K562 (cell line): ENCODE measurements at regions not wholly inside any gene's neighbourhood (a gene's known extent, or its start where the extent isn't known, plus 50 kb on each side); places are given as distances from the start of the nearest gene placed in this dataset.
A peak's percentile ranks its signal among the peaks of the same experiment; 100 is the strongest.

Experiments
- CHD7 ChIP-seq: fragments of 200-600 bp; sonication (generic); IDR thresholded peaks from one replicate; pipeline ENCODE4 v1.6.1; 2012; ENCODE audit warnings: mild to moderate bottlenecking, low read depth, low read length, inconsistent platforms
- CTBP1 ChIP-seq: fragments of 450-650 bp; IDR thresholded peaks from 2 replicates; pipeline ENCODE4 v1.6.1; 2016; ENCODE audit warnings: borderline replicate concordance
- ELF1 ChIP-seq: fragments of 200-800 bp; sonication (Bioruptor generic); IDR thresholded peaks from 2 replicates; pipeline ENCODE4 v1.6.1; 2016; ENCODE audit warnings: missing genetic modification characterization, missing compliant biosample characterization
- KLF13 ChIP-seq: fragments of 450-650 bp; IDR thresholded peaks from 2 replicates; pipeline ENCODE4 v1.6.1; 2016; ENCODE audit warnings: missing genetic modification characterization, low read depth, mild to moderate bottlenecking, missing compliant biosample characterization, moderate library complexity, borderline replicate concordance
- MED1 ChIP-seq: sonication (generic); formaldehyde crosslinking; IDR thresholded peaks from 2 replicates; pipeline ENCODE4 v1.8.1; 2023; ENCODE audit warnings: missing genetic modification reagents, borderline replicate concordance
- NFIX ChIP-seq: fragments of 250-450 bp; sonication (Bioruptor Pico); IDR thresholded peaks from 2 replicates; pipeline ENCODE4 v1.4.0; 2020; ENCODE audit warnings: low read depth, mild to moderate bottlenecking, moderate library complexity
- POLR3A ChIP-seq: IDR thresholded peaks from 2 replicates; pipeline ENCODE4 v1.6.1; 2011; ENCODE audit warnings: borderline replicate concordance, mild to moderate bottlenecking, moderate library complexity; ENCODE audit not compliant: insufficient read length, insufficient read depth; ENCODE audit errors: extremely low read depth
- SP1 ChIP-seq: sonication (generic); formaldehyde crosslinking; IDR thresholded peaks from 2 replicates; pipeline ENCODE4 v1.8.1; 2022; ENCODE audit warnings: mild to moderate bottlenecking, missing genetic modification reagents
- TAL1 ChIP-seq: fragments of 450-650 bp; IDR thresholded peaks from 2 replicates; pipeline ENCODE4 v1.6.1; 2016; ENCODE audit warnings: mild to moderate bottlenecking
- TOE1 ChIP-seq, 2 experiments: fragments of 450-650 bp in 1 of 2; sonication (generic) in 1 of 2; formaldehyde crosslinking in 1 of 2; IDR thresholded peaks; 2 replicates each; pipeline versions ENCODE4 v1.7.1 to v1.8.0; 2016 to 2022; ENCODE audit warnings: borderline replicate concordance in 2 of 2, mild to moderate bottlenecking in 2 of 2, antibody characterized with exemption in 1 of 2, inconsistent platforms in 1 of 2, low read depth in 1 of 2, missing genetic modification reagents in 1 of 2, moderate library complexity in 1 of 2
- ZBED1 ChIP-seq: IDR thresholded peaks from 2 replicates; pipeline ENCODE4 v1.6.1; 2014
- ZBTB34 ChIP-seq: fragments of 250-450 bp; sonication (Bioruptor Pico); IDR thresholded peaks from 2 replicates; pipeline ENCODE4 v1.8.0; 2021; ENCODE audit warnings: mild to moderate bottlenecking, moderate library complexity
- ZNF134 ChIP-seq: fragments of 250-450 bp; sonication (Bioruptor Pico); conservative IDR thresholded peaks from 2 replicates; pipeline ENCODE4 v1.4.0; 2020
- ZNF146 ChIP-seq: IDR thresholded peaks from one replicate; pipeline ENCODE4 v1.6.1; 2018; ENCODE audit warnings: missing compliant biosample characterization; ENCODE audit not compliant: unreplicated experiment
- ZNF830 ChIP-seq: fragments of 250-450 bp; sonication (Bioruptor Pico); IDR thresholded peaks from 2 replicates; pipeline ENCODE4 v1.5.0; 2021; ENCODE audit warnings: mild to moderate bottlenecking

- TF ChIP-seq CHD7 (no peak), POLR3A (no peak), ZNF134 (CRISPR knock-in tag) (no peak), CTBP1 (no peak; the same call in 1 of the 2 replicates), TOE1 (IDR thresholded peaks at IDR 0.05; ENCODE audit: borderline replicate concordance) (no peak), TOE1 (CRISPR knock-in tag; IDR thresholded peaks at IDR 0.05; ENCODE audit: borderline replicate concordance, low read depth) (no peak), MED1 (CRISPR knock-in tag) (no peak), ELF1 (tag) (peak; percentile 42; the same call in 1 of the 2 replicates), TAL1 (peak; percentile 51), KLF13 (tag) (no peak), ZNF146 (CRISPR knock-in tag) (no peak), ZNF830 (CRISPR knock-in tag) (0 out of 2 replicates have a peak, but pooled peaks have one; percentile 38), NFIX (no peak), SP1 (CRISPR knock-in tag) (no peak), ZBED1 (no peak), ZBTB34 (CRISPR knock-in tag) (no peak)
These were observed 139.3 kb upstream of the LMNTD1 start (continued) for GRCh38 chr12:25692115-25693035.
